ENCODE measurements at regions not wholly inside any gene's neighbourhood (a gene's known extent, or its start where the extent isn't known, plus 50 kb on each side); places are given as distances from the start of the nearest gene placed in this dataset.

DNA sequence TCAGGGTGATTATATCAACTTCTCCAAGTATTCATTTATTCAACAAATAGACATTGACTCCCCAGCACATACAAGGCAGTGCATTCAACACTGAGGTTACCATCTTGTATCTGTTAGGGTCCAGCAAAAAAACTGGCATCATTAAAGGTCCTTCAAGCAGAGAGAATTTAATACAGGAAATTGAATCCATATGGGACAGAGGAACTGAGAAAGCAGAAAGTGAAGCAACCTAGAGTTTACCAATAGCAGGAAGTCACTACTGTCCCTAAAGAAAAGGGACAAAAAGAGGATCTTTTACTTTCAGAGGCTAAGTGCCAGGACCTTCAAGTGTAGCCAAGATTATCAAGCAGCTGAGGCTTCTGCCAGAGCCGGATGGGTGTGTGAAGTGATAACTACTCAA, 237.8 kb upstream of the TBX3 start:
- TF ChIP-seq, protein P1, sequence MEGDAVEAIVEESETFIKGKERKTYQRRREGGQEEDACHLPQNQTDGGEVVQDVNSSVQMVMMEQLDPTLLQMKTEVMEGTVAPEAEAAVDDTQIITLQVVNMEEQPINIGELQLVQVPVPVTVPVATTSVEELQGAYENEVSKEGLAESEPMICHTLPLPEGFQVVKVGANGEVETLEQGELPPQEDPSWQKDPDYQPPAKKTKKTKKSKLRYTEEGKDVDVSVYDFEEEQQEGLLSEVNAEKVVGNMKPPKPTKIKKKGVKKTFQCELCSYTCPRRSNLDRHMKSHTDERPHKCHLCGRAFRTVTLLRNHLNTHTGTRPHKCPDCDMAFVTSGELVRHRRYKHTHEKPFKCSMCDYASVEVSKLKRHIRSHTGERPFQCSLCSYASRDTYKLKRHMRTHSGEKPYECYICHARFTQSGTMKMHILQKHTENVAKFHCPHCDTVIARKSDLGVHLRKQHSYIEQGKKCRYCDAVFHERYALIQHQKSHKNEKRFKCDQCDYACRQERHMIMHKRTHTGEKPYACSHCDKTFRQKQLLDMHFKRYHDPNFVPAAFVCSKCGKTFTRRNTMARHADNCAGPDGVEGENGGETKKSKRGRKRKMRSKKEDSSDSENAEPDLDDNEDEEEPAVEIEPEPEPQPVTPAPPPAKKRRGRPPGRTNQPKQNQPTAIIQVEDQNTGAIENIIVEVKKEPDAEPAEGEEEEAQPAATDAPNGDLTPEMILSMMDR (conservative IDR thresholded peaks at IDR 0.05): no peak
- TF ChIP-seq ZFX (IDR thresholded peaks at IDR 0.05): no peak
- H3K27ac ChIP-seq: no peak overlapping the region

DNA sequence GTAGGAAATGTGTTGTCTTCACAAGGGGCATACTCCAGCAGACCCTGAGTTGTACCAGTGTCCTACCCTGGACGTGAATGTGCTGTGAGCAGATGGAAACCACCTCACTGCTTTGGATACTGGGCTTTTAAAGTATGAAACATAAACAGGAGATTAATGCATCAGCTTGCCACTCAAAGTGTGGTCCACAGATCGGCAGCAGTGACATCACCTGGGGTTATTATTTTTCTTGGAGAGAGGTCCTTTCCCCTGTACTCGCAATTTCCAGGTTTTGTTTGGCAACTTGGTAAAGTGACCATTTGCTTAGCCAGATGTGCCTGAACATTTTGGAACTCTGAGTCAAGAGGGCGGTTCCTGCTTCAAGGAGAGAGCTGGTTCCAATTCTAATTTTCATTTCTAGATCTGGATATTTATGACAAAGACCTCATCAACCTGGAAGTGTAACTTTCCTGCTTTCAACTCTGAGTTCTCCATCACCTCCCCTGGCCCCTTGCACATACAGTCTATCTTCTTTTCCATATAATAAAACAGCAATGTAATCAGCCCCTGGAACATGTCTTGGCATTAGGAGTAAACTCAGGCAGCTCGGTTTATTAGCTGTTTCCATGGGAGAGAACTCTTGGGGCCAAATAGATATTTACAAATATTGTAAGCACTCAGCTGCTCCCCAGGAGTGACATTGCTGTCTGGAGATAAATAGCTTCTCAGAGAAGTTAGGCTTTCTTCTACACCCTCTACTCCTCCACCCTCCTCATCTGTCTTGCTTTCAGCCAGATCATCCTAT, 237.0 kb upstream of the TBX3 start:
- no peak for TF ChIP-seq ZFX (IDR thresholded peaks at IDR 0.05)
- TF ChIP-seq, protein P1 (conservative IDR thresholded peaks at IDR 0.05): no peak
- no peak overlapping the region for H3K27ac ChIP-seq

- TF ChIP-seq, protein P1 (conservative IDR thresholded peaks at IDR 0.05): no peak
- TF ChIP-seq ZFX (IDR thresholded peaks at IDR 0.05): no peak
- no peak overlapping the region for H3K27ac ChIP-seq
Measured at GRCh38 chr12:114919479-114919878, 235.5 kb upstream of the TBX3 start.

DNA sequence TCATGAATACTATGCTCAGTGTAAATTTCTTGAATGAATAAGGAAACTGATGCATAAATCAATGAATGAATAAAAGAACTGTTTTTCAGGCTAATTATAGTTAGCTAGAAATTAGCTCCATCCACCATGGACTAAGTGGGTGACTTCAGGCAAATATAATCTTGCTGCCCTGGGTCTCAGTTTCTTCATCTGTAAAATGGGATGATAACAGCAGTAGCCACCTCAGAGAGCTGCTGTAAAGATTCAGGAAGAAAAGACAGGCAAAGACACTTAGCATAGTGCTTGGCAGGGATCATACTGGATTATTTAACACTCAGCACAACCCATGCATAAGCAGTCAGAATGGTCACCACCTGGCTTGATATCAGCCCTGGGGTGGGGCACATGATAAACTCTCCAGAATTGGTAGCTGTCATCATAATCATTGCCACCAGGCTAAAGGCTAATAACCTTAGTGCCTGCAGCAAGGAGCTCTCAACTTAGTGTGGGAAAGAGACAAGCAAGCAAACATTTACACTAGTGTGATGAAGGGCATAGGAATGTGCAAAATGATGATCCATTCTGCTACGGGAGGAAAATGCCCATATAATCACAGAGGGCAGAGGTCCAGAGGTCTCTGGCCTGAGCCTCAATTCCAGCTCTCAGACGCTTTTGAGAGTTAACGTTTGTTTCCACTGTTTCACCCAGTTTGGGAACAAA, 234.7 kb upstream of the TBX3 start:
- H3K27ac ChIP-seq: no peak overlapping the region; the same call in 1 of the 2 replicates

DNA sequence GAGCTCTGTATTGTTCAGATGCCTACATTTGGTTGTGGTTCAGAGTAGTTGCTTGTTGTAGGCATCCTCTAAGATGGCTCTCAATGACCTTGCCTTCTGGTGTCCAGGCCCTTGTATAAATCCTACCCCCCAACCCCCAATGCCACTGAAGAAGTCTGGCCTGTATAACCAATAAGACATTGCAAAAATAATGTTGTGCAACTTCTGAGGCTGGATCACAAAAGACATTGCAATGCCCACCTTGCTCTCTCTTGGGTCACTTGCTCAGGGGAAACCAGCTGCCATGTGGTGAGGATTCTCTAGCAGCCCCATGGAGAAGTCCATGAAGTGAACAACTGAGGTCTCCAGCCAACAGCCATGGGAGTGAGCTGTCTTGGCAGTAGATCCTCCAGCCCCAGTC, 234.0 kb upstream of the TBX3 start:
- TF ChIP-seq, protein P1 (conservative IDR thresholded peaks at IDR 0.05): no peak
- no peak for TF ChIP-seq ZFX (IDR thresholded peaks at IDR 0.05)
- no peak overlapping the region for H3K27ac ChIP-seq

More for the DNA sequence above, 234.7 kb upstream of the TBX3 start:
- no peak for TF ChIP-seq ZFX (IDR thresholded peaks at IDR 0.05)
- TF ChIP-seq, protein P1 (conservative IDR thresholded peaks at IDR 0.05): no peak

GRCh38 chr12:114917307-114917706, 233.3 kb upstream of the TBX3 start:
- TF ChIP-seq ZFX (IDR thresholded peaks at IDR 0.05): no peak
- TF ChIP-seq, protein P1 (conservative IDR thresholded peaks at IDR 0.05): no peak
- no peak overlapping the region for H3K27ac ChIP-seq

GRCh38 chr12:114916541-114916940, 232.6 kb upstream of the TBX3 start:
- H3K27ac ChIP-seq: no peak overlapping the region
- TF ChIP-seq ZFX (IDR thresholded peaks at IDR 0.05): no peak

All from C4-2B (cell line).